Bronchial epithelial cell (primary cell): ENCODE measurements at regions not wholly inside any gene's neighbourhood (a gene's known extent, or its start where the extent isn't known, plus 50 kb on each side); places are given as distances from the start of the nearest gene placed in this dataset.
"Not testable (repeated sequence)": the region's sequence is repeated elsewhere in the genome, so short reads cannot be mapped to it uniquely, and the experiment has no call there.

Experiments used
- DNase-seq: peaks from one replicate; pipeline ENCODE4 v3.0.0-alpha.2; 2010; ENCODE audit warnings: low read depth
- FAIRE-seq: peaks from 2 replicates; lab custom pipeline; 2011; peaks lifted over from hg19 to GRCh38; lab: Jason Lieb, UNC
- H3K27me3 ChIP-seq: 2 replicates; pipeline ENCODE4 v1.5.1; 2011; ENCODE audit warnings: low read length; ENCODE audit not compliant: control insufficient read depth, insufficient read depth
- H3K36me3 ChIP-seq: 2 replicates; pipeline ENCODE4 v1.5.1; 2011; ENCODE audit warnings: low read length; ENCODE audit not compliant: control insufficient read depth, insufficient read depth
- H3K4me3 ChIP-seq: 2 replicates; pipeline ENCODE4 v1.5.1; 2011; ENCODE audit warnings: mild to moderate bottlenecking, low read depth, low read length, control low read depth
- TF ChIP-seq, protein P1 (sequence below): IDR thresholded peaks from 2 replicates; pipeline ENCODE4 v1.5.1; 2011; ENCODE audit warnings: mild to moderate bottlenecking, moderate library complexity, low read length, control low read depth, inconsistent platforms; ENCODE audit not compliant: insufficient read depth, severe bottlenecking

- Histone ChIP-seq H3K36me3 (no peaks in the 10 kb centered on the region), H3K27me3 (no peaks in the 10 kb centered on the region), H3K4me3 (no peak overlapping the region)
- no peak for DNase-seq
- no peak for FAIRE-seq
- TF ChIP-seq, protein P1, sequence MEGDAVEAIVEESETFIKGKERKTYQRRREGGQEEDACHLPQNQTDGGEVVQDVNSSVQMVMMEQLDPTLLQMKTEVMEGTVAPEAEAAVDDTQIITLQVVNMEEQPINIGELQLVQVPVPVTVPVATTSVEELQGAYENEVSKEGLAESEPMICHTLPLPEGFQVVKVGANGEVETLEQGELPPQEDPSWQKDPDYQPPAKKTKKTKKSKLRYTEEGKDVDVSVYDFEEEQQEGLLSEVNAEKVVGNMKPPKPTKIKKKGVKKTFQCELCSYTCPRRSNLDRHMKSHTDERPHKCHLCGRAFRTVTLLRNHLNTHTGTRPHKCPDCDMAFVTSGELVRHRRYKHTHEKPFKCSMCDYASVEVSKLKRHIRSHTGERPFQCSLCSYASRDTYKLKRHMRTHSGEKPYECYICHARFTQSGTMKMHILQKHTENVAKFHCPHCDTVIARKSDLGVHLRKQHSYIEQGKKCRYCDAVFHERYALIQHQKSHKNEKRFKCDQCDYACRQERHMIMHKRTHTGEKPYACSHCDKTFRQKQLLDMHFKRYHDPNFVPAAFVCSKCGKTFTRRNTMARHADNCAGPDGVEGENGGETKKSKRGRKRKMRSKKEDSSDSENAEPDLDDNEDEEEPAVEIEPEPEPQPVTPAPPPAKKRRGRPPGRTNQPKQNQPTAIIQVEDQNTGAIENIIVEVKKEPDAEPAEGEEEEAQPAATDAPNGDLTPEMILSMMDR, result no peak
Measured at GRCh38 chr14:106513302-106513701, 986.9 kb downstream of the TMEM121 start.

DNA sequence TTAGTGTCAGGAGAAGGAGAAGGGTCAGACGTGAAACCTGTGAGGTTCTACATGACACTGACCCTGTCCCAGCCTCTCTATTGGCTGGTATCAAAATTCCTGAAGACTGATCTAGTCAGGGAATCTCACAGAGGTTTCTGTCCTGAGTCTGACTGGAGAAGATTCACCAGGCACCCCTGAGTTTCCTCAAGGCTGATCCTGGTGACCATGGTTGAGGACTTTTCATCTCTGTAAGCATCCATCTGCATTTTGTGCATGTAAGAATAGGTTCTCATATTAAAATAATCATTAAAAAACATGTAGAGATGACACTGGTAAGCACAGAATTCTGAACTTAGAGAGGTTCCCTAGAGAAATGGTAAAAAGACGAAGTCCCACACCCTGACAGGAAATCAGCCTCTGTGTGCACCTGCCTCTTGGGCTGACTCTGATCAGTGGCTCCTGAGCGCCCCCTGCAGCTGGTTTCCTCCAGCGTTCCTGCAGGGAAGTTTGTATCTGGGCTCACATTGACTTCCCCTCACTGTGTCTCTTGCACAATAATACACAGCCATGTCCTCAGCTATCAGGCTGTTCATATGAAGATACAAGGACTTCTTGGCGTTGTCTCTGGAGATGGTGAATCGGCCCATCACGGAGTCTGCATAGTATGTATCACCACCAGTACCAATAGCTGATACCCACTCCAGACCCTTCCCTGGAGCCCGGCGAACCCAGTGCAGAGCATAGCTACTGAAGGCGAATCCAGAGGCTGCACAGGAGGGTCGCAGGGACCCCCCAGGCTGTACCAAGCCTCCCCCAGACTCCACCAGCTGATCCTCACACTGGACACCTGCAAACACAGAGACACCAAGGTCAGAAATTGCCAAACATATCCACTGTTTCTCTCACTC, 991.9 kb downstream of the TMEM121 start:
- Histone ChIP-seq H3K27me3 (no peaks in the 10 kb centered on the region), H3K4me3 (no peak overlapping the region), H3K36me3 (no peaks in the 10 kb centered on the region)
- DNase-seq (no peak), FAIRE-seq (no peak)
- TF ChIP-seq, protein P1, result no peak

- DNase-seq, H3K27me3 ChIP-seq, H3K4me3 ChIP-seq, FAIRE-seq, H3K36me3 ChIP-seq: not testable (repeated sequence)
Measured at GRCh38 chr14:106522118-106522517, 995.7 kb downstream of the TMEM121 start.

- H3K36me3 ChIP-seq, result no peaks in the 10 kb centered on the region
- no peak for FAIRE-seq
- DNase-seq, result no peak
Measured at GRCh38 chr14:106522990-106523389, 996.6 kb downstream of the TMEM121 start.

GRCh38 chr14:106528717-106529116, 1002.3 kb downstream of the TMEM121 start:
- Histone ChIP-seq H3K36me3 (no peaks in the 10 kb centered on the region), H3K27me3 (no peaks in the 10 kb centered on the region), H3K4me3 (no peak overlapping the region)
- TF ChIP-seq, protein P1, result no peak
- no peak for FAIRE-seq
- no peak for DNase-seq

More at GRCh38 chr14:106522990-106523389, 996.6 kb downstream of the TMEM121 start:
- TF ChIP-seq, protein P1, result no peak
- no peak overlapping the region for H3K4me3 ChIP-seq
- H3K27me3 ChIP-seq, result no peaks in the 10 kb centered on the region

DNA sequence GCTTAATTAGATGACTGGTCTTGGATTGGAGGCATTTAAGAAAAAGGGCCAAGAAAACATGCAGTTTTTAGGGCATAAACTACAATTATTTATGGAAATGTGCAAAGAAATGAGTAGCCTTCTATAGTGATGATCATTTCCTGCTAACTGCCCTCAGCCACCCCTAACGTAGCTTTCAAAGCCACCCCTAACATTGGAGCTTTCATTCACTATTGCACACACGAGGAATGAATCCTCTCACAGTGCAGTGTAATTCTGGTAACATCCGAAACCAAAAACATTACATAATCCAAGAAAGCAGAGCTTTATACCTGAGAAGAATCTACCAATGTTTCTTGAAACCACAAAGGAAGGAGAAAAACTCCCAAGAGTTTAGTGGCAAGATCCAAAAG, 1003.6 kb downstream of the TMEM121 start:
- Histone ChIP-seq H3K36me3 (no peaks in the 10 kb centered on the region), H3K4me3 (no peak overlapping the region), H3K27me3 (no peaks in the 10 kb centered on the region)
- DNase-seq (no peak), FAIRE-seq (no peak)
- TF ChIP-seq, protein P1, result no peak
